ENCODE measurements at regions not wholly inside any gene's neighbourhood (a gene's known extent, or its start where the extent isn't known, plus 50 kb on each side); places are given as distances from the start of the nearest gene placed in this dataset.

DNA sequence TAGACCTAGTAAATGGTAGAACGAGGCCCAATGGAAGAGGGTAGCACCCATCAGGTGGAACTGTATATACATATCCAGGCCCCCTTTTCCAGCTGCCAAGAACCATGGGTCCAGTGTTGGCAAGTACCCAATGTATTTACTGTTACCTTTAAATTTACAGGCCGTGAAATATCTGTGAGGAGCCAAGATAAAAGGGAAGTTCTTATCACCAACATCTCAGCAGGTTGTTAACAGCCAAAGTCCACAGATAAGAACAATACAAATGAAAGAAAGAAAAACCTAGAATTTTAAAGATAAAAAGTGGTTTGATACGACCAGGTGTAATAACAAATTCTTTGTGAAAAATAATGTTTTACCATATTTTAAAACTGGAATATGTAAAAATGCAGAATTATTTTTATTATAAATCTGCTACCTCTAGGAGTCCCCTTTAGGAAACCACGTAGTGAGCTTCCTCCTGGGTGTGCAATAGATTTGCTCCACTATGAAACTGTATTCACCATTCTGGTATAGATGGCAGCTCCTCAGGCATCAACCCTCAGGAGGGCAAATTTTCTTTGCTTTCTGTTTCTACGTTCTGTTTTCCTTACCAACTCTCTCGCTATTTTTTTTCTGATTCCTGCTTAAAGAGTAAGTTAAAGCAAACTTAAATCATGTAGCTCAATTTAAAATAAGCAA, 292.2 kb upstream of the SLC10A2 start:
- no peak overlapping the region for H3K27ac ChIP-seq (ENCODE audit: low read depth, low read length)
- no peaks in the 10 kb centered on the region for H3K27me3 ChIP-seq (replicated peaks in 1 of 4; ENCODE audit: control insufficient read depth in 3 of 4, extremely low read depth in 1 of 4, insufficient read depth in 3 of 4, low read length in 3 of 4)
- no peak overlapping the region for H2AFZ ChIP-seq (ENCODE audit: low read length)
- no peak overlapping the region for H2BK12ac ChIP-seq (ENCODE audit: low read depth, low read length)
- no peak overlapping the region for H3K56ac ChIP-seq (replicated peaks; ENCODE audit: insufficient read length, low read depth, low read length)
- H3K18ac ChIP-seq (ENCODE audit: extremely low read depth, low read length), result no peak overlapping the region
- no peaks in the 10 kb centered on the region for H3K79me1 ChIP-seq (ENCODE audit: low read depth, low read length)
- ChIA-PET POLR2A (ENCODE audit: partially characterized antibody) (no interaction called here), CTCF (ENCODE audit: partially characterized antibody) (no interaction called here)
- no peak overlapping the region for H2BK120ac ChIP-seq (replicated peaks; ENCODE audit: low read depth, low read length)
- H2BK15ac ChIP-seq (ENCODE audit: low read length), result no peak overlapping the region
- H2BK20ac ChIP-seq (ENCODE audit: low read length), result no peak overlapping the region
- no peak overlapping the region for H3K23ac ChIP-seq (ENCODE audit: insufficient read length)
- H3K4me2 ChIP-seq (ENCODE audit: insufficient read depth in 1 of 2, low read depth in 2 of 2, low read length in 2 of 2), result no peak overlapping the region
- H3K4ac ChIP-seq (replicated peaks; ENCODE audit: insufficient read length, low read depth, low read length), result no peak overlapping the region
- no peak overlapping the region for H4K5ac ChIP-seq (ENCODE audit: insufficient read length, low read depth, low read length)
- no peaks in the 10 kb centered on the region for H3K36me3 ChIP-seq (ENCODE audit: control insufficient read depth in 2 of 4, insufficient read depth in 4 of 4, low read length in 3 of 4)
- no peak overlapping the region for H2AK5ac ChIP-seq (ENCODE audit: low read depth, low read length)
- DNase-seq (ENCODE audit: low read depth in 1 of 2, low spot score in 2 of 2), result no peak
- H2BK5ac ChIP-seq (ENCODE audit: low read depth, low read length), result no peak overlapping the region
- no peak overlapping the region for H3K14ac ChIP-seq (ENCODE audit: insufficient read length)
- no peaks in the 10 kb centered on the region for H3K9me3 ChIP-seq (ENCODE audit: insufficient read depth in 2 of 2, low read depth in 1 of 2, low read length in 1 of 2)
- H3K9ac ChIP-seq (replicated peaks in 1 of 4; ENCODE audit: extremely low read depth in 1 of 4, low read depth in 3 of 4, low read length in 3 of 4), result no peak overlapping the region
- H3K4me3 ChIP-seq (ENCODE audit: extremely low read depth in 1 of 4, insufficient read depth in 2 of 4, low read depth in 3 of 4, low read length in 4 of 4), result no peak overlapping the region
- H3K23me2 ChIP-seq (ENCODE audit: low read depth, low read length), result no peaks in the 10 kb centered on the region
- no peaks in the 10 kb centered on the region for H3K4me1 ChIP-seq (replicated peaks in 1 of 4; ENCODE audit: control insufficient read depth in 3 of 4, insufficient read depth in 4 of 4, low read length in 3 of 4)
- H4K20me1 ChIP-seq (replicated peaks in 1 of 2; ENCODE audit: control insufficient read depth in 1 of 2, insufficient read depth in 2 of 2, low read length in 2 of 2), result no peaks in the 10 kb centered on the region
- no peak overlapping the region for H4K8ac ChIP-seq (ENCODE audit: extremely low read depth, insufficient read depth, low read length)
- H3K79me2 ChIP-seq (ENCODE audit: control insufficient read depth in 1 of 2, insufficient read depth in 2 of 2, low read length in 2 of 2), result no peaks in the 10 kb centered on the region
- FAIRE-seq, result no peak
- no peak overlapping the region for H4K91ac ChIP-seq (replicated peaks; ENCODE audit: insufficient read length, low read length)
- 80% methylated on average over 6 of the region's 6 CpGs; no CpG with 5 or more reads in 1 of the 2 experiments for WGBS, 2 experiments (ENCODE audit: extremely low coverage in 1 of 2, insufficient coverage in 1 of 2, insufficient read length in 1 of 2, insufficient replicate concordance in 2 of 2, low coverage in 1 of 2, low lambda C conversion rate in 2 of 2, missing lambda C conversion rate in 1 of 2)
- no peak for TF ChIP-seq MAX (IDR thresholded peaks at IDR 0.05)
- TF ChIP-seq EP300 (IDR thresholded peaks at IDR 0.05; ENCODE audit: borderline replicate concordance in 1 of 2, low read depth in 2 of 2, low read length in 2 of 2), result no peak
- no peak for TF ChIP-seq CBX8 (IDR thresholded peaks at IDR 0.05; ENCODE audit: borderline replicate concordance, low read depth, low read length)
- no peak for TF ChIP-seq POLR2A (IDR thresholded peaks at IDR 0.05; ENCODE audit: control extremely low read depth in 1 of 2, low read depth in 2 of 2, low read length in 2 of 2)
- TF ChIP-seq RAD21 (IDR thresholded peaks at IDR 0.05 in 1 of 2, conservative IDR thresholded peaks at IDR 0.05 in 1 of 2; ENCODE audit: low read depth in 2 of 2, low read length in 2 of 2), result no peak
- no peak for TF ChIP-seq SIX5 (IDR thresholded peaks at IDR 0.05; ENCODE audit: low read depth, low read length)
- TF ChIP-seq SUZ12 (IDR thresholded peaks at IDR 0.05; ENCODE audit: low read length), result no peak
- TF ChIP-seq NANOG (IDR thresholded peaks at IDR 0.05; ENCODE audit: insufficient read depth, low read depth, low read length, poor library complexity, severe bottlenecking), result no peak
- no peak for TF ChIP-seq GTF2F1 (IDR thresholded peaks at IDR 0.05; ENCODE audit: borderline replicate concordance, low read depth, low read length)
- no peak for TF ChIP-seq SP2 (IDR thresholded peaks at IDR 0.05; ENCODE audit: low read length)
- TF ChIP-seq E2F6 (IDR thresholded peaks at IDR 0.05), result no peak
- TF ChIP-seq JUN (IDR thresholded peaks at IDR 0.05; ENCODE audit: low read depth, low read length), result no peak
- TF ChIP-seq POU5F1 (IDR thresholded peaks at IDR 0.05; ENCODE audit: low read depth, low read length), result no peak
